Activated CD8-positive, alpha-beta memory T cell treated with anti-CD3 and anti-CD28 coated beads, Interleukin-2, amount 50 U/mL, for 48 hours (primary cell): ENCODE measurements at regions not wholly inside any gene's neighbourhood (a gene's known extent, or its start where the extent isn't known, plus 50 kb on each side); places are given as distances from the start of the nearest gene placed in this dataset.
"Not testable (repeated sequence)": the region's sequence is repeated elsewhere in the genome, so short reads cannot be mapped to it uniquely, and the experiment has no call there.

Source experiments
- DNase-seq: peaks from one replicate; pipeline ENCODE4 v3.0.0-alpha.2; 2020

DNA sequence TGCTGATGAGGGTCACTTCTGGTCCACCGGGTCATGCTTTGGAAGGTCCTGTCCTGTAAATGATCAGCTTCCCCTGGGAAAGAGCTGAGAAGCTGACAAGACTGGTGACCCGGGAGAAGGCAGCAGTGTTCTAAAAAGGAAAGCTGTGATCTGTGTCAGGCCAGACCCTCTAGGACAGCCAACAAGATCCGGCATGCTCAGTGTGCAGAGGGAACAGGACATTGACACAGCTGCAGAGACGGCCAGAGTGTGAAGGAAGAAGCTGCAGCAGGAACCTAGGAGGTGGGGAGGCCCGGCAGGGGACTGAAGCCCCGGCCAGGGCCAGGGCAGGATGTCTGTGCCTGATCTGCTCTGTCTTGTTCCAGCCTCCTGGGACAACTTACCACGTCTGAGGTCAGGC, 372.7 kb upstream of the ID2 start:
- DNase-seq = peak; percentile 46

DNA sequence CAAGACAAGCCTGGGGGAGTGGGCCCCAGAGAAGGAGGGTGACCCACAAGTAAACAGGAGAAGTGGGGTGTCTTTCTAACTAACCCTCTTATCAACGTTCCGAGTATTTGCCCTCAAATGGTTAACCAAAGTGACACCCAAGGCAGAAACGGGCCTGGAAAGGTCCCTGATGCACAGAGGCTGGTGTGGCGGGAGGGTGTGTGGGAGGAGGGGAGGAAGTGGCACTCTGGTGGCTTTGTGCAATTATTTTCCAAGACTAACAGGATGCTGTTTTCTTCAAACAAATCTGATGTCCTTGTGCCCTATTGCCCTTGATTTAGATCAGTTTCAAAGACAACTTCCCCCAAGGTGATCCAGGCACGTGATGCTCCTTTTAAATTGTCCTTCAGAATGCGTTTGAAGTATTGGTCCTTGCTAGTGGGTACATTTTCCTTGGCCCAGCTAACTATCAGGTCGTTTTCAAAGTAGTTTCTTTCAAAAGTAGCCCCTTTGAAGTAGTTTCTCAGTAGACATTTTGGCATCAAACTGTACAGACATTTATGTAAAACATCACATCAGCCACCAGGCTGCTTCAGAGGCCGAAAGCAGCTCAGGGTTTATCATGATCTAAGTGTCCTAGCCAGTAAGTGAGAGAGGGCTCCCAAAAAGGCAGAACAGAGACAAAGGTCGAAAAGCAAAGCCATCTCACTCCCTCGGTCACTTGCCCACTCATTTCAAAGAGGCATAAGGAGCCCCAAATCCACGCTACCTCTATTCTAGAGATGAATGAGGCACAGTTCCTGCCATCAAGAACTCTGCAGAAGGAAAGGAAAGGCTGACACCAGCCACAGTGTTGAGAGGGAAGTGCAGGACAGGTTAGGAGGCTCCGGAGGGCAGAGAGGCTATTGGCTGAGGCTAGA, 371.1 kb upstream of the ID2 start:
- DNase-seq = peak; percentile 66

DNA sequence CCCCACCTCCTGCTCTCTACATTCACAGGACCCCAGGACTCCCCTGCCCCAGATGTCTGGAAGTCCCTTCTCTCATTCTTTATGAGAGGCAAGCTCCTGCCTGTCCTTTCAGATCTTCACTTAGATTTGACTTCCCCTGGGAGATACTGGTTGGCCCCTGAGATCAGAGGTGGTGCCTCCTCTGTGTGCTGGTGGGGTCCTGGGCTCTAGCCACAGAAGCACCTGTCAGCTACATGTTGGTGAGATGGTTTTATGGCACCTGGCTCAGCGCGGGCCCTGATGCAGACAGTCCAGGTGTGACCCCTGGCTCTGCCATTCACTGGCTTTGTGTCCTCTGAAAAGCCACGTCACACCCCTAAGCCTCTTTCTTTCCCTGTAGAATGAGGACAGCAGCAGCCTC, 369.6 kb upstream of the ID2 start:
- no peak for DNase-seq

DNA sequence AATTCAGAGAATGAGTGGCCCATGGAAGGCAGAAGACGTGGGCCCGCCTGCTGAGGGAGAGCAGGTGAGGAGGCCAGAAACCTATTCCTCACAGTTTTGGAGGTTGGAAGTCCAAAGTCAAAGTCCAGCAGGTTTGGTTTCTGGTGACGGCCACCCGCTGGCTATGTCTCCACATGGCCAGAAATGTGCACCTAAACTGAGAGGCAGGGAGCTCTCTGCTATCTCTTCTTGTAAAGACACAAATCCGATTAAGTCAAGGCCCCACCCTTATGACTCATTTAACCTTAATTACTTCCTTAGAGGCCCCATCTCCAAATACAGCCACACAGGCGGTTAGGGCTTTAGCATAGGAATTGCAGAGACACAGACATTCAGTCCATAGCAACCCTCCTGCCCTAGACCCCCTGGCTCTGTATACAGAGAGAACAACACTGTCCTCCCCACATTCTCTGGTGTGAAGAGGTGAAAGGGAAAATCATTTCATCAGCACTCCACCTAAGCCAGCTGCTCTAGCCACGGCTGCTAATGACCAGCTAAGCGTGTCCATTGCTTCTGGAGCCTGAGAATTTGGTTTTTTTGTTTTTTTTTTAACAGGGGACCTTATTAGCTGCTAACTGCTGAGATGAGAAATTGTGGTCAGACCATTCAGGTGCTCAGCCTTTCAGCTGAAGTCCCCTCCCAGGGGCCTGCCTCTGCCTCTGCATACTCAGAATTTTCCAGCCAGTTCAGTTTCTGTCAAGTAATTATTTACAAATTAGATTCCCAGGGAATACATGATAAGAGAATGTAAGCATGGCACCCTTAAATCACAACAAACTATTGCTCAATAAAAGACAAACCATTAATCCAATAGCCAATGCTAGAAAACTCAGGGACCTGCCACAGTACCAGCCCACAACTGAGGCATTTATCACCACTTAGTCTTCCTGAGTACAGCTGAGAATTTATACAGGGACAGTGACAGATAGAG, 368.7 kb upstream of the ID2 start:
- DNase-seq = peak; percentile 44

DNA sequence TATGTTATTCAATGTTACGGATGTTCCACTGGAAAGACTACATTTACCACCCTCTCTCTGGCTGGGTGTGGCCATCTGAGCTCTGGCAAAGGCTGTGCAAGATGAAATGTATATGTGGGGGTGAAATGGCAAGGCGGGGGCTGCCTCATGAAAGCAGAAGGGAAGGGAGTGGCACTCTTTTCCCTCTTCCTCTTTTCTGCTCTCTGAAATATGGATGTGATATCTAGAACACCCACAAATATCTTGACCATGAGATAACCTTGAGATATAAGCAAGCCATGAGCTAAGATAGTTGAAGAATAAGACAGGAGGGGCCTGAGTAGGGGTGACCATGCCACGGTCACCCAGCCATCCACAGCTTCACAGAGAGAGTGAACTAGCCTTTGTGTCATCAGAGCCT, 367.8 kb upstream of the ID2 start:
- peak; percentile 30 for DNase-seq

DNA sequence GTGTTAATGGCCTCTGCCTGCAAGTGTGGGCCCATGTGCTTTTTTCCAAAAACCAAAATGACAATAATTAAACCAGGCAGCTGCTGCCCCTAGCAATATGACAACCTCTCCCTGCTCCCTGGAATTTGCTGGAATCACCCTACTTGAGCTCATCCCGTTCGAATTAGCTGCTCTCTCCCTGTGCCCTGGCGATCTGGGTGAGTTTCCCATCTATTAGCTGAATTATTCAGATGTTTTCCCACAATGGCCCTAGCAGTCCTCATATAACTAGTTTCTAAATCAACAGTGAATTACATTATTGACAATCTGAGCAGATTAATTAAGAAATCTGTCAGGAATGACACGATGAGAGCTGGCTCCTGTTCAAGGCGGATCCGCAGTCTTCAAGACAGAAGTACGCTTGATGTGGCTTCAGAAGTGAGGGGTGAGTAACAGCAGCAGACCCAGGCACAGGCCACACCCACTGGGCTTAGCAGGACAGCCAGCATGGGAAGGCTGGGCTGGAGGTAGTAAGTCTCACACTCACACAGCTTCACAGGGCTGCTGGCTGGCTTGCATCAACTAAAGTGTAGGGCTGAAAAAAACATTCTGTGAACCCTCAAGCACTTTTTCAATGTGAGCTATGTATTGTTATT, 366.2 kb upstream of the ID2 start:
- peak; percentile 38 for DNase-seq

DNA sequence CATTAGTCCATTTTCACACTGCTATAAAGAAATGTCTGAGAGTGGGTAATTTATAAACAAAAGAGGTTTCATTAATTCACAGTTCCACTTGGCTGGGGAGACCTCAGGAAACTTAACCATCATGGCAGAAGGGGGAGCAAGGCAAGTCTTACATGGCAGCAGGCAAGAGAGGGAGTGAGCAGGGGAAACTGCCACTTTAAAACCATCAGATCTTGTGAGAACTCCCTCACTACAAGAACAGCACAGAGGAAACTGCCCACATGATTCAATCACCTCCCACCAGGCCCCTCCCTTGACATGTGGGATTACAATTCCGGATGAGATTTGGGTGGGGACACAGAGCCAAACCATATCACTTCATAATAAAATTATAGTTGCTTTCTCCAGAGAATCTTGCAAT, 365.5 kb upstream of the ID2 start:
- DNase-seq = peak; percentile 12

DNA sequence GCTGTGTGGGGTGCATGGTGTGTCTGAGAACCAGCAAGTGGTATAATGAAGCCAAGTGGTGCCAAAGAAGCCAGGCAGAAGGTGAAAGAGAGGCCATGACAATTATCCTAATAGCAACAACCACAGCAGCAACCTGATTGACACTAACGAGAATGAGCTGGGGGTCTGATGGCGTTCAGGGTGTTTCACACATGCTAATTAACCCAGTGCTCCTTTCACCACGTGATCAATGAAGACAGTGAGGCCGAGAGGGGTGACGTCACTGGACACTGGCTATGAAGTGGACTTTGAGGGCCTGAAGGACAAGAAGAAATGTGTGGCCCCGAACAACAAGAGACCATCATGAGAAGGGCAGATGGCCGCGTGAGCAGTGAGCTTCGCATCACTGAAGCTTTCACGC, 364.4 kb upstream of the ID2 start:
- peak; percentile 32 for DNase-seq

DNA sequence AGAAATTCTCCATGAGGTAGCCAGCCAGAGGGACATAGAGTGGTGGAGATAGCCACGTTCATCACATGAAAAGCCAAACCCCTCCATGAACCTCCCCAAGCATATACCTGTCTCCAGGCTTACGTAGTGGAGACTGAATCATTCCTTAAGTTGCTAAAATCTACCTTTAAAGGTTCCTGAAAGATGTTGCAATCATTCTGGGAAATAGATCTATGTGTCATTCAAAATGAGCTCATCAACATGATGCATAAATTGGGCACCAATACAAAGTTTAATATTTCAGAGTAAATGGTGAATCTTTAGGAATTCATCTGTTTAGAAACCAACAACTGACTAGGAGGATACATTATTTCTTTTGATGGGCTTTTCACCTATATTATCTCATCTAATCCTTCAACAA, 362.6 kb upstream of the ID2 start:
- no peak for DNase-seq

DNA sequence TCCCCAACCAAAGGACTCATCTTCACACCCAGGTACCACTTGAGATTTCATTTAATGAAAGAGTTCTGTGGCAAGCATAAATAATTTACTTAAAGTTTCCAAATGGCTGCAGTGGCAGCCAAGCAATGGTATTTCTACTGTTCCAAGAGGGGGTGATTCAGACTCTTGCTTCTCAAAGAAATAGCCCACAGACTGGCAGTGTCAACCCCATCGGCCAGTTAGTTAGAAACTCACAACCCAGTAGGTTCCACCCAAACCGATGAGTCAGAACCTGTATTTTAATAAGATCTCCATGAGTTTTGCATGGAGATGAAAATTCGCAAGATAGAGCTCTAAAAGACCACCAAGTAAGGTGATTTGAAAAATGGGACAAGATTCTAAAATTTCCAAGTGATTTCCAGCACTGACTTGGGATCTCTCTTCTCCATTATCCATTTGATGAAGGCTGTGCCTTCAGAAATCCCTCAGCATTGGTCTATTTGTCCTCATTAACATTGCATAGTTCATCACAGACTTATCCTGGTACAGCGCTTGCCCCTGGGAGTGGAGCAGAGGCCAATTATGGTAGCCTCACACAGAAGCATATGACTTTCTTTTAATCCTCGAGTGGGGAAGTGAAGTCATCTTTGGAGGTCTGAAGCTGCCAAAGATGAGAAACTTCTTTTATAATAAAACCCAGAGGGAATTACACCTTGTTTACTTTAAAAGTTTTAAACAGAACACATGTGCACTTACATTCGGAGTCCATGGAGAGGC, 361.4 kb upstream of the ID2 start:
- no peak for DNase-seq

DNA sequence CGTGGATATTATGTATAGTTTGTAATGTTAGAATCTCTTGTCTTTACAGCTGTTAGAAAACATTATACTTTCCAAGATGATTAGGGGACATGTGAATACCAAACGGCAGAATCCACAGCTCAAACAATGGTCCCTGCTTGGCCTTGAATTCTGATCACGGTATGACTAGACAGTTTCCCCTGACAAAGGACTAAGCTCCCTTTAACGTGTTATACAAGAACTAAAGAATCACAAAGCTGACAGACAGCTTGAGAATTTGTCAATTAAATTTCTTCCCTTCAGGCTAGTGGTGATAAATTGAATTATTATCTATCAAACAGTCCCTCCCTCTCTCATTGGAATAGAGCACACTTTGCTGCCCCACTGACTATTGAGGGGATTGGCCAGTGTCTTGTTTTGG, 359.2 kb upstream of the ID2 start:
- DNase-seq = no peak

DNA sequence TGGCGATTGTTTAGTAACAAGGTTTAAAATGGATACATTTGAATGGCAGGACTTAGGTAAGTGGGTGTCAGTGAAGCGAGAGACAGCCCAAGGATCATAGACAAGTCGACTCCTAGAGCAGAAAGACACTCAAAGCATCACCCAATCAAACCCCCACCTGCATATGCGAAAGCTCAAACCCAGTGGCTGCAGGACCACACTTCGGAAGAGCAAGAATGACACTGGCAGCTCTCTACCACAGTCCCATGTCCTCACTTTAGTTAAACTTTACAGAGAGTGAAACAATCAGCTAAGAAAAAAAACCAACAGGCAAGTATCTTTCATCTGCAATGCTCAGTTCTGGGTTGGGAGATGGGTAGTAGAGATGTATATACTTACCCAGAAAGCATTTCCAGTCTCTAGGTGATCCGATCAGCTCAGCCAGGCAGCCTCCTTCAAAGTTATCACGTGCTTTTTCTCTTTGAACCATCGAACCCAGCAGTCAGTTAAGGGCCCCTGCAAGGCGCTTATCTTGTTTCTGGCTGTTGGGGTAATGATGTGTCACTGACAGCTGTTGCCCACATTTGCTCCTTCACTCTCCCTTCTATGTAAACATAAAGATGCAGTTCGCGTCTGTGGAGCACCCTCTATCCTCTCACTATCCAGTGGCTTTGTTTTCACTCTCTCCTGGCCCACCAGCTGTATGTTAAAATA, 357.5 kb upstream of the ID2 start:
- DNase-seq = peak; percentile 48

DNA sequence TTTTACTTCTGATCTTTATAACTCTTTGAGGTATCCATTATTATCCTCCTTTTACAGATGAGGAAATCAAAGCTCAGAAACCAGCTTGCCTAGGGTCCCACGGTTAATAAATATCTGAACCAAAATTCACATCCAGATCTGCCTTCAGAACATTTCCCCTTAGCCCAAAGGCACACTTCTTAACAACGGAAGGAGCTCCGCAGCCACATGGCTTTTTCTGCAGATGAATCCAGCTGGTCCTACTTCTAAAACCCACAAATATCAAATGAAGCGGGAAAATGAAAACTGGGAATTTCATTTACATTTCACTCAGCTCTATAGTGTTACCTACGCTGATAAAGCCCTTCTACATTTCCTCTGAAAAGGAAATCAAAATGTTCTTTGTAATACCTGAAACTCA, 357.0 kb upstream of the ID2 start:
- DNase-seq = peak; percentile 3

DNA sequence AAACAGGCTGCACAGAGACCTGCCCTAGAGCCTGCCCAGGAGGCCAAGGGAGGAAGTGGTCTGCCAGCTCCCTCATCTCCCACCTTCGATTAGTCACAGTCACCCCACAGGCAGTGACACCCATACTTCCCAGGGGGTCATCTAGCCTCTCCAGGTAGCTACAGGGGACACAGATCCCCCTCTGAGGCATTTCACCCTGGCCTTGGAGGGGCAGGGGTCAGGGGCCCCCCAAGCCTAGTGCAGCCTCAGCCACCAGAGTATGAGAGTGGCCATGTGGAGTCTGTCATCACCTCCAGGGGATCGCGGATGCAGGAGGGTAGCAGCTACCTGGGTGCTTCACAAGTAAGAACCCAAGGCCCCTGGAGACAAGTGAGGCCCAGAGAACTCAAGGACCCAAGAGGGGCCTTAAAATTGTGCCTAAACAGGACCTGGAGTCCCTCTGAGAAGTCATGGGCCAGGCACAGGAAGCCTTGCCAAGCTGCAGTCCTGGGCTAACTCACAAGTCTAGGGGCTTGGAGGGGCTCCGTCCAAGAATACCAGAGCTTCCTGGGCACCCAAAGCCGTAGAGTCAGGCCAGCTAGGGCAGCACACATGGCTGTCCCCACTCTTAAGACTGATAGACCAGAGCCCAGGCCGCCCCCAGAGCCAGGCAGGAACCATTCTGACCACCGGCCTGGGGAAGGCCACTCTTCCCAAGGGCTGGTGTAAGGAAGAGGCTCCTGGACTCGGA, 354.3 kb upstream of the ID2 start:
- peak; percentile 46 for DNase-seq

DNA sequence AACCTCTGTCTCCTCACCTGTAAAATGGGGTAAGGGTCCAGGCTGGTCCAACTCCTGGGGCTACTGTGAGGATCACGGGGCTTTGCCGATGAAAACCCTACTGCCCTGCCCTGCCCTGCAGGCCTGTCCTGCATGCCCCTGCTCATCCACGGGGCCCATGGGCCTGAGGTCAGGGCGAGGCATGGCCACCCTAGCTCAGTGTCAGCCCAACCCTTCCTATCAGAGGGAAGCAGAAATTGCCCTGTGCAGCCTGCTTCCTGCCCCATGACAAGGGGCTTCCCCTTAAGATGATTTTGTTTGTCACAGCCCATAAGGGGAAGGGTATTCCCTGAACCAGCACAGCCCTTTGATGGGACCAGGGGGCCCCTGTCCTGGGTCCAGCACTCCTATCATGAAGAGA, 353.6 kb upstream of the ID2 start:
- DNase-seq = no peak

DNA sequence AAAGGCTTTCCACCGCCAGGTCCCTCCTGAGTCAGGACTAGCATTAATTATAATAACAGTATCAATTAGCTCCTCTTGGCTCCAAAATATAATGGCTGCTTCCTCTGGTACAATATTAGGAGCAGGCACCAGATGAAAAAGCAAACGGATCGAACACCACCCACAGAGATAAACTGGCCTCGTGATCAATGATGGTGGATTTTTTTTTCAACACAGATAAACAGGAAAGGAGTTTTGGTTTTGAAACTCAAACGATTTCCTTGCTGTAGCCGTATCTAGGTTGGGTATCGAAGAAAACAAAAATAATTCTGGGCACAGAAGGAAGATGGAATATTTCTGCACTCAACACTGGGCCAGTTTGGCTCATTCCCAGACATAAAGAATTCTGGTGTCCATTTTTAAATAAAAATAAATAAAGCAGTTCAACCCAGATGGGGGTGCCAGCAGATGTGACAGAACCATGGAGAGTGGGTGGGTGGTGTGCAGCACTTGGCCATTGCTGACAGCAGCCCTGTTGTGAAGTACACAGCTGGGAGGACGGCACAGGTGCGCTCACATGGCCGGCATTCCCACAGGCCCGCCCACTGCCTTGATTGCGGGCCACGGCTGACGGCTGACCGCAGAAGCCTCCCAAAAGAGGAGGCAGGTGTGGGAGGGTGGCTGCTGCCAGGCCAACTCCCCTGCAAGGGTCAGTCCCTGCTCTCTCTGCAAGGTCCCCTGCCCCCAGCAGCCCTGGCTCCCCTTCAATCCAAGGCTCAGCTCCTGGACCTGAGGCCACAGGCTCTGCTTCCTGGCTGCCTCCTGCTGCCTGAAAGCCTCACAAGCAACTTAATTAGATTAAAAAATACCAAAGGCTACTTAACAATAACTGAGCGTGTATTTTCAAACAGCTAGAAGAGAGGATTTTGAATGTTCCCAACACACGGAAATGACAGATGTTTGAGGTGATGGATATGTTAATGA, 351.9 kb upstream of the ID2 start:
- no peak for DNase-seq

DNA sequence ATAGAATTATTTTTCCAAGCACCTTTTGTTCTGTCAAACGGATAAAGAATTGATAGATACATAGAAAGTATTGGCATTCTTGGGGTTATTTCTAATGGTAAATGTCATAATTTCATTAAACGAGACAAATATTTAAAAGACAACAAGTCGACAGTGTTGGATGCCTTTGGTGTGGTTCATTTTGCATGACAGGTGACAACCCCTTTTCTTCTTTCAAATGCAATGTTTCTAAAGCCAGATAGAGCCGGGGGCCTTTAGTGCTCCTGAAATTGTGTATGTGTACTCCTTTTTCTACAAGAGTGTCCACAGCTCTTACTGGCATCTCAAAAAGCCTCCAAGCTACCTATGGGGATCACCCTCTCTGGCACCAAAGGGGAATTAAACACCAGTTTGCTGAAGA, 350.8 kb upstream of the ID2 start:
- no peak for DNase-seq

DNA sequence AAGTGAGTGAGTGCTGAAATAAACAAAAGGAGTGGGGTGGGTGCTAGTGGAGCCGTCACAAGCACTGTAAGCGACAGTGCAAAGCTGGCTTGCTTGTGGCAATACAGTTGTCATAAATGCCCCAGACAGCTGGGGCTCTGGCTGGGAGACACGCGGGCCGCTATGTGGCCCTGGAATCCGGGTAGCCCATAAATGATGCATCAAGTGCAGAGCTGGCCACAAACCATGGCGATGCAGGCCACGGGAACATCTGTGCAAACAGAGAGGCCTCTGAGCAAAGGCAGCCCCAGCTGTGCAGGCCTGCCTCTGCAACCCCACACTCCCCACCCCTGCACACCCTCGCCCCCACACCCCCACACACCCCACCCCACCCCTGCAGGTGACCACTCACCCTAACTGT, 349.2 kb upstream of the ID2 start:
- DNase-seq = no peak

DNA sequence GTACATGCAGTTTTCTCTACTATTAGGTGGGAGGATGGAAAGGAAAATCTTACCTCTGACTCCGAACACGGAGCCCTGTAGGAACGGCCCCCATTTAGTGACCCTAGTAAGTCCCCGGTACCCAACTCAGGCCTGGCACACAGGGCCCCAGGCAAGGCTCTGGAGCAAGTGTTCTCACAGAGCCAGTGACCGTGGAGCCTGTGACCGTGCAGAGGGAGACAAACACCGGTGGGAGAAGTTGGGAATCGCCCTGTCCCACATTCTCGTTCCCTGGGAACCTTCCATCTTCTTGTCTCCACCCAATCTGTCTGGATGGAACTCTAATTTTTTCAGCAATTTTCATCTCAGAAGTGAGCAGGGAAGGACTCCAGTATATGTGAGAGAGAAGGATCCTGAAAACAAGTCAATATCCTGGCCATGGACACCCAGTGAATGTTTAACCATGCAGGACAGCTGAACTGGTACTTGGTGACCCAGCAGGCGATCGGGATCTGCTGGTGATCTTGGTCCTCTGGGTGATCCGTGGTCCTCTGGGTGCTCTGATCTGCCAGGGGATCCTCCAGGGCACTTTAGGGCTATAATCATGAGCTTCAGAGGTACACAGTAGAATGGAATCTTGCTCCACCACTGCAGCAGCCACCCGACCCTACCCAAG, 348.6 kb upstream of the ID2 start:
- DNase-seq = no peak

DNA sequence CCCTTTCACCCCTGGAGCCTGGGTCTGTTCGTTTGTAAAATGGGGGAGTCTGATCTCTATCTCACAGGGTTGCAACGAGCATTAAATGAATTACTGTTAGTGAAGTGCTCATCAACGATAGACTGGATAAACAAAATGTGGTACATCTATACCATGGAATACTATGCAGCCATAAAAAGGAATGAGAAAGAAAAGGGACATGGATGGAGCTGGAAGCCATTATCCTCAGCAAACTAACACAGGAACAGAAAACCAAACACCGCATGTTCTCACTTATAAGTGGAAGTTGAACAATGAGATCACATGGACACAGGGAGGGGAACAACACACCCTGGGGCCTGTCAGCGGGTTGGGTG, 348.0 kb upstream of the ID2 start:
- DNase-seq = not testable (repeated sequence)
